Loucy (cell line): ENCODE measurements at regions not wholly inside any gene's neighbourhood (a gene's known extent, or its start where the extent isn't known, plus 50 kb on each side); places are given as distances from the start of the nearest gene placed in this dataset.
"Not testable (repeated sequence)": the region's sequence is repeated elsewhere in the genome, so short reads cannot be mapped to it uniquely, and the experiment has no call there.

Experiments used
- EZH2phosphoT487 ChIP-seq: fragments of 200-600 bp; IDR thresholded peaks from 2 replicates; pipeline ENCODE4 v1.6.1; 2018; ENCODE audit warnings: antibody characterized with exemption, mild to moderate bottlenecking, moderate library complexity, borderline replicate concordance
- TF ChIP-seq, protein P1 (sequence below): fragments of 200-600 bp; sonication (generic); conservative IDR thresholded peaks from 2 replicates; pipeline ENCODE4 v1.5.1; 2014; ENCODE audit warnings: mild to moderate bottlenecking, antibody characterized with exemption, low read length

DNA sequence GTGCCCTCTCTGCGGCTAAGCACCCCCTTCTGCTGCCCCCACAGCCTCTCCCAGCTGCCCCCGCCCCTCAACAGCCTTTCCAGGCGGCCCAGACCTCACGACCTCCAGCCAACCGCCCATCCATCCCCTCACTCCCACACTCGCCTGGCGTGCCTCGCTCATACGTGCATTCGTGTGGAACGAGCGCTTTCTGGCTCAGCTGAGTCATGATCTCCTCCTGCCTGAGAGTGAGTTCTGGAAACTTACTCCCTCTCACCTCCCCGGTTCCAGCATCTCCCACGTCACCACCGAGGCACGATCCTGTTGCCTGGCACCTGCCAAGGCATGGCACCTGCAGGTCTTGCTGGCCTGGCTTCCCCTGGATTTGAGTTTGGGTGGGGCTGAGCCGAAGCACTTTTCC, 5506.2 kb upstream of the TPTE start:
- TF ChIP-seq EZH2phosphoT487 = not testable (repeated sequence)
- TF ChIP-seq, protein P1, sequence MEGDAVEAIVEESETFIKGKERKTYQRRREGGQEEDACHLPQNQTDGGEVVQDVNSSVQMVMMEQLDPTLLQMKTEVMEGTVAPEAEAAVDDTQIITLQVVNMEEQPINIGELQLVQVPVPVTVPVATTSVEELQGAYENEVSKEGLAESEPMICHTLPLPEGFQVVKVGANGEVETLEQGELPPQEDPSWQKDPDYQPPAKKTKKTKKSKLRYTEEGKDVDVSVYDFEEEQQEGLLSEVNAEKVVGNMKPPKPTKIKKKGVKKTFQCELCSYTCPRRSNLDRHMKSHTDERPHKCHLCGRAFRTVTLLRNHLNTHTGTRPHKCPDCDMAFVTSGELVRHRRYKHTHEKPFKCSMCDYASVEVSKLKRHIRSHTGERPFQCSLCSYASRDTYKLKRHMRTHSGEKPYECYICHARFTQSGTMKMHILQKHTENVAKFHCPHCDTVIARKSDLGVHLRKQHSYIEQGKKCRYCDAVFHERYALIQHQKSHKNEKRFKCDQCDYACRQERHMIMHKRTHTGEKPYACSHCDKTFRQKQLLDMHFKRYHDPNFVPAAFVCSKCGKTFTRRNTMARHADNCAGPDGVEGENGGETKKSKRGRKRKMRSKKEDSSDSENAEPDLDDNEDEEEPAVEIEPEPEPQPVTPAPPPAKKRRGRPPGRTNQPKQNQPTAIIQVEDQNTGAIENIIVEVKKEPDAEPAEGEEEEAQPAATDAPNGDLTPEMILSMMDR = not testable (repeated sequence)
